Non-pigmented ciliary epithelial cell (primary cell): ENCODE measurements at regions not wholly inside any gene's neighbourhood (a gene's known extent, or its start where the extent isn't known, plus 50 kb on each side); places are given as distances from the start of the nearest gene placed in this dataset.
"Not testable (repeated sequence)": the region's sequence is repeated elsewhere in the genome, so short reads cannot be mapped to it uniquely, and the experiment has no call there.

Experiments
- DNase-seq: peaks from one replicate; pipeline ENCODE4 v3.0.0-alpha.2; 2010; ENCODE audit warnings: low read depth

GRCh38 chr5:167285591-167285990, 1005.9 kb upstream of the WWC1 start:
- DNase-seq: no peak

GRCh38 chr5:167286891-167287290, 1004.6 kb upstream of the WWC1 start:
- no peak for DNase-seq

- no peak for DNase-seq
These were observed 1001.0 kb upstream of the WWC1 start for GRCh38 chr5:167290478-167290877.

GRCh38 chr5:167294882-167295680, 996.4 kb upstream of the WWC1 start:
- DNase-seq: peak; percentile 78

- DNase-seq: no peak
These were observed 995.8 kb upstream of the WWC1 start for GRCh38 chr5:167295681-167296005.

GRCh38 chr5:167296066-167296465, 995.4 kb upstream of the WWC1 start:
- DNase-seq: no peak

- DNase-seq: no peak
These were observed 994.8 kb upstream of the WWC1 start for GRCh38 chr5:167296661-167297060.

GRCh38 chr5:167299861-167300260, 991.6 kb upstream of the WWC1 start:
- not testable (repeated sequence) for DNase-seq

GRCh38 chr5:167303582-167303981, 987.9 kb upstream of the WWC1 start:
- no peak for DNase-seq

- no peak for DNase-seq
These were observed 986.5 kb upstream of the WWC1 start for GRCh38 chr5:167304834-167305469.

- no peak for DNase-seq
These were observed 985.7 kb upstream of the WWC1 start for GRCh38 chr5:167305591-167306213.

GRCh38 chr5:167307042-167307441, 984.4 kb upstream of the WWC1 start:
- no peak for DNase-seq

GRCh38 chr5:167308466-167308865, 983.0 kb upstream of the WWC1 start:
- DNase-seq: no peak

- no peak for DNase-seq
These were observed 981.4 kb upstream of the WWC1 start for GRCh38 chr5:167309941-167310517.

GRCh38 chr5:167311340-167311739, 980.1 kb upstream of the WWC1 start:
- DNase-seq: no peak

- no peak for DNase-seq
These were observed 979.2 kb upstream of the WWC1 start for GRCh38 chr5:167312225-167312624.

- no peak for DNase-seq
These were observed 975.7 kb upstream of the WWC1 start for GRCh38 chr5:167315762-167316161.

GRCh38 chr5:167317884-167318283, 973.6 kb upstream of the WWC1 start:
- no peak for DNase-seq

GRCh38 chr5:167319243-167319642, 972.2 kb upstream of the WWC1 start:
- DNase-seq: no peak

- DNase-seq: no peak
These were observed 971.4 kb upstream of the WWC1 start for GRCh38 chr5:167320019-167320418.

GRCh38 chr5:167332309-167332708, 959.1 kb upstream of the WWC1 start:
- no peak for DNase-seq

- no peak for DNase-seq
These were observed 955.3 kb upstream of the WWC1 start for GRCh38 chr5:167336161-167336560.

GRCh38 chr5:167339205-167339604, 952.2 kb upstream of the WWC1 start:
- DNase-seq: no peak
